Cardiac muscle cell (in vitro differentiated cells and primary cell): ENCODE measurements at regions not wholly inside any gene's neighbourhood (a gene's known extent, or its start where the extent isn't known, plus 50 kb on each side); places are given as distances from the start of the nearest gene placed in this dataset.
A peak's percentile ranks its signal among the peaks of the same experiment; 100 is the strongest.

Experiments
- DNase-seq, 2 donors: peaks; one replicate each; pipeline versions ENCODE4 v3.0.0 to v3.0.0-alpha.2; 2010 to 2017; ENCODE audit warnings: low read depth in 1 of 2, low spot score in 1 of 2
- H3K27ac ChIP-seq: fragments of 200-600 bp; sonication (generic); 2 replicates; pipeline ENCODE4 v1.5.1; 2016
- H3K27me3 ChIP-seq: fragments of 200-600 bp; sonication (generic); 2 replicates; pipeline ENCODE4 v1.6.0; 2016; ENCODE audit warnings: control low read depth
- H3K36me3 ChIP-seq: fragments of 200-600 bp; sonication (generic); 2 replicates; pipeline ENCODE4 v1.5.1; 2016; ENCODE audit warnings: control low read depth
- H3K4me1 ChIP-seq: fragments of 200-600 bp; sonication (generic); 2 replicates; pipeline ENCODE4 v1.8.1; 2017; ENCODE audit warnings: low read depth, mild to moderate bottlenecking, mixed run types
- H3K4me3 ChIP-seq: fragments of 200-600 bp; sonication (generic); 2 replicates; pipeline ENCODE4 v1.5.1; 2016; ENCODE audit warnings: mild to moderate bottlenecking
- H3K9me3 ChIP-seq: fragments of 200-600 bp; sonication (generic); 2 replicates; pipeline ENCODE4 v1.5.1; 2017; ENCODE audit warnings: low read depth, mild to moderate bottlenecking, control low read depth
- CTCF ChIP-seq: IDR thresholded peaks from 2 replicates; pipeline ENCODE4 v1.5.1; 2012; ENCODE audit warnings: low read depth, mild to moderate bottlenecking, low read length

- peak in 1 of 2 donors; percentile 37 for DNase-seq
- Histone ChIP-seq H3K9me3 (no peaks in the 10 kb centered on the region), H3K4me1 (no peaks in the 10 kb centered on the region), H3K36me3 (no peaks in the 10 kb centered on the region), H3K27ac (no peak overlapping the region), H3K27me3 (no peaks in the 10 kb centered on the region), H3K4me3 (no peak overlapping the region)
- no peak for TF ChIP-seq CTCF
Measured at GRCh38 chr17:13367154-13367553, 234.6 kb downstream of the HS3ST3A1 start.

GRCh38 chr17:13365331-13365730 lies 236.4 kb downstream of the HS3ST3A1 start:
- H3K4me1 ChIP-seq = no peaks in the 10 kb centered on the region
- peak in 1 of 2 donors; percentile 47 for DNase-seq

GRCh38 chr17:13363771-13364170 lies 238.0 kb downstream of the HS3ST3A1 start:
- DNase-seq = no peak
- H3K4me1 ChIP-seq = no peaks in the 10 kb centered on the region
- no peak overlapping the region for H3K27ac ChIP-seq
- TF ChIP-seq CTCF = no peak
- no peak overlapping the region for H3K4me3 ChIP-seq
- no peaks in the 10 kb centered on the region for H3K9me3 ChIP-seq
- no peaks in the 10 kb centered on the region for H3K27me3 ChIP-seq
- H3K36me3 ChIP-seq = no peaks in the 10 kb centered on the region

More at GRCh38 chr17:13365331-13365730, 236.4 kb downstream of the HS3ST3A1 start:
- Histone ChIP-seq H3K4me3 (no peak overlapping the region), H3K27ac (no peak overlapping the region), H3K36me3 (no peaks in the 10 kb centered on the region), H3K27me3 (no peaks in the 10 kb centered on the region), H3K9me3 (no peaks in the 10 kb centered on the region)
- TF ChIP-seq CTCF = no peak

GRCh38 chr17:13362341-13363122 lies 239.2 kb downstream of the HS3ST3A1 start:
- H3K4me3 ChIP-seq = no peak overlapping the region
- no peaks in the 10 kb centered on the region for H3K27me3 ChIP-seq
- H3K9me3 ChIP-seq = no peaks in the 10 kb centered on the region
- H3K4me1 ChIP-seq = no peaks in the 10 kb centered on the region
- peak in 1 of 2 donors; percentile 25 for DNase-seq
- no peak overlapping the region for H3K27ac ChIP-seq
- TF ChIP-seq CTCF = no peak
- H3K36me3 ChIP-seq = no peaks in the 10 kb centered on the region

- Histone ChIP-seq H3K27ac (no peak overlapping the region), H3K36me3 (no peaks in the 10 kb centered on the region), H3K4me1 (peaks cover 7% of the 10 kb centered on the region), H3K4me3 (no peak overlapping the region), H3K9me3 (no peaks in the 10 kb centered on the region), H3K27me3 (no peaks in the 10 kb centered on the region)
- DNase-seq = no peak
- TF ChIP-seq CTCF = no peak
Measured at GRCh38 chr17:13359774-13360173, 242.0 kb downstream of the HS3ST3A1 start.
